Kidney epithelial cell (primary cell): ENCODE measurements at regions not wholly inside any gene's neighbourhood (a gene's known extent, or its start where the extent isn't known, plus 50 kb on each side); places are given as distances from the start of the nearest gene placed in this dataset.

Experiments
- DNase-seq: peaks from one replicate; pipeline ENCODE4 v3.0.0-alpha.2; 2010; ENCODE audit warnings: low read depth
- H3K27me3 ChIP-seq: 2 replicates; pipeline ENCODE4 v1.6.0; 2011; ENCODE audit warnings: low read length; ENCODE audit not compliant: control insufficient read depth, insufficient read depth
- H3K36me3 ChIP-seq: 2 replicates; pipeline ENCODE4 v1.5.1; 2011; ENCODE audit warnings: low read length; ENCODE audit not compliant: control insufficient read depth, insufficient read depth
- H3K4me3 ChIP-seq: 2 replicates; pipeline ENCODE4 v1.5.1; 2011; ENCODE audit warnings: low read depth, mild to moderate bottlenecking, control low read depth, low read length
- TF ChIP-seq, protein P1 (sequence below): IDR thresholded peaks from 2 replicates; pipeline ENCODE4 v1.5.1; 2011; ENCODE audit warnings: mild to moderate bottlenecking, moderate library complexity, low read length, control low read depth, inconsistent platforms; ENCODE audit not compliant: insufficient read depth, poor library complexity, severe bottlenecking

DNA sequence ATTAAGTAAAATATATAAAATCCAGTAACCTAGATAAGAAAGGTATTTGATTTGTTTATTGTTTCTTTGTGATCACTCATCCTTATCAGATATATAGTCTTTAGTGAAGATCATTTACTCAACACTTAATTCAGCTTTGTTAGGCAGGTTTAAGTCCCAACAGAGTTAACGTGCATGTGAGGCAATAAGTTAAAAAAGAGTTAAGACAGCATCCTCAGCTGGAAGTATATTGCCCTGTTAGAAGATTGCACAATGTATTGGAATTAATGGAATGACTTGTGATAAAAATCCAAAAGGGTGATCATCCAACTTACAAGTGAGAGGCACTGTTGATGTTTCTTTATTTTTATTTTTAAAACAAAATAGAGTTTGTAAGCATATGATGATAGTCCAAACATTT lies 1162.1 kb downstream of the RAPGEF2 start:
- TF ChIP-seq, protein P1, sequence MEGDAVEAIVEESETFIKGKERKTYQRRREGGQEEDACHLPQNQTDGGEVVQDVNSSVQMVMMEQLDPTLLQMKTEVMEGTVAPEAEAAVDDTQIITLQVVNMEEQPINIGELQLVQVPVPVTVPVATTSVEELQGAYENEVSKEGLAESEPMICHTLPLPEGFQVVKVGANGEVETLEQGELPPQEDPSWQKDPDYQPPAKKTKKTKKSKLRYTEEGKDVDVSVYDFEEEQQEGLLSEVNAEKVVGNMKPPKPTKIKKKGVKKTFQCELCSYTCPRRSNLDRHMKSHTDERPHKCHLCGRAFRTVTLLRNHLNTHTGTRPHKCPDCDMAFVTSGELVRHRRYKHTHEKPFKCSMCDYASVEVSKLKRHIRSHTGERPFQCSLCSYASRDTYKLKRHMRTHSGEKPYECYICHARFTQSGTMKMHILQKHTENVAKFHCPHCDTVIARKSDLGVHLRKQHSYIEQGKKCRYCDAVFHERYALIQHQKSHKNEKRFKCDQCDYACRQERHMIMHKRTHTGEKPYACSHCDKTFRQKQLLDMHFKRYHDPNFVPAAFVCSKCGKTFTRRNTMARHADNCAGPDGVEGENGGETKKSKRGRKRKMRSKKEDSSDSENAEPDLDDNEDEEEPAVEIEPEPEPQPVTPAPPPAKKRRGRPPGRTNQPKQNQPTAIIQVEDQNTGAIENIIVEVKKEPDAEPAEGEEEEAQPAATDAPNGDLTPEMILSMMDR, result no peak
- Histone ChIP-seq H3K4me3 (no peak overlapping the region), H3K36me3 (no peaks in the 10 kb centered on the region), H3K27me3 (no peaks in the 10 kb centered on the region)
- DNase-seq, result no peak

DNA sequence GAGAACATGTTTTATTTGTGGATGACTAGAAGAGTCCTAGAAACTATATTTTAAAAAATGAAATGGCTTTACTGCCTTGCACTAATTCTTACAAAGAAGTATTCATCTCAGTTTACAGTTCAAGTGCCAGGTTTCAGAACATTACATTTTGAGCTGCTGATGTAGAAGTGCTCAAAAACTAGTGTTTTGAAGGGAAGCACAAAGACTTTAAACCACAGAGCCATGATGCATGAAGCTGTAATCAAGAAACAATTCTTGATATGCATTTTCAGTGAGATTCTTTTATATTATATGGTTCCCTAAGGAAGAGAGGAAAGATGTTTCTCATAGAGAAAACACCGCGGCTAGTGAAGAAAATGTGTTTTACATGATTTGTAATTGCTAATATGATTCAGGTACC lies 1163.0 kb downstream of the RAPGEF2 start:
- Histone ChIP-seq H3K27me3 (no peaks in the 10 kb centered on the region), H3K36me3 (no peaks in the 10 kb centered on the region), H3K4me3 (no peak overlapping the region)
- DNase-seq, result no peak
- TF ChIP-seq, protein P1, result no peak

DNA sequence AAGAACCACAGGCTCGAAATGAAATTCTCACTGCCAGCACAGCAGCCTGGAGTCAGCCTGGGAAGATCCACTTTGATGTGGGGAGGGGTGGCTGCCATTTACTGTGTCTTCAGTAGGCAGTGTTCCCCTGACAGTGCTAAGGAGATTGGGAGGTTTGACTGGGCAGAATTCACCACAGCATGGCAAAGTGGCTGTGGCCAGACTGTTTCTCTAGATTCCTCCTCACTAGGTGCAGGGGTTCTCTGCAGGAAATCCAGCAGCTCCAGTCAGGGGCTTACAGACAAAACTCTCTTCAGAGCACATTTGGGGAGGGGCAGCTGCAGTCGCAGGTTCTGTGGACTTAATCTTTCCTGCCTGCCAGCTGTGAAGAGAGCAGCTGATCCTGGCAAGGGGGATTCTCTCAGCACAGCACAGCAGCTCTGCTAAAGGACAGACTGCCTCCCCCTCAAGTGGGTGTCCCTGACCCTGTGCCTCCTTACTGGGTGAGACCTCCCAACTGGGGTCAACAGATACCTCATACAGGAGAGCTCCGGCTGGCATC lies 1174.0 kb downstream of the RAPGEF2 start:
- DNase-seq, result no peak
- H3K4me3 ChIP-seq, result no peak overlapping the region
- no peaks in the 10 kb centered on the region for H3K36me3 ChIP-seq
- TF ChIP-seq, protein P1, result no peak
- no peaks in the 10 kb centered on the region for H3K27me3 ChIP-seq

DNA sequence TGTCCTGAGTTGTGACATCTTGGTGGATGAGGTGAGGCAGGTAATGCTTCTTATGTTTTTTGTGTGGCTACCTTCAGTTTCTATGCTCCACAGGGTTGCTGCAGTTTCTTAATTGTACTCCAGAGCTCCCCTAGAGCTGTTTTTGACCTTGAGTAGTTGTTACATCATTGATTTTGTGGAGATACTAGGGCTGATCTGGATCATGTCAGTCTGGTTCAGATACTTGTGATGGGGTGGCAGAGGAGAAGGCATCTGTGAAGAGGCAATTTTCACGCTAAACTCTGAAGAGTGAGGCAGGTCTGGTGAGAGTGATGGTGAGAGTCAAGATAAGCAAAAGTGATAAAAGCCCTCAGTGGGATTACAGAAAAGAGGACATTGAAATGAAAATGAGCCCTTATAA lies 1180.2 kb downstream of the RAPGEF2 start:
- no peak overlapping the region for H3K4me3 ChIP-seq
- H3K36me3 ChIP-seq, result no peaks in the 10 kb centered on the region
- DNase-seq, result no peak
- H3K27me3 ChIP-seq, result no peaks in the 10 kb centered on the region
- TF ChIP-seq, protein P1, result no peak

DNA sequence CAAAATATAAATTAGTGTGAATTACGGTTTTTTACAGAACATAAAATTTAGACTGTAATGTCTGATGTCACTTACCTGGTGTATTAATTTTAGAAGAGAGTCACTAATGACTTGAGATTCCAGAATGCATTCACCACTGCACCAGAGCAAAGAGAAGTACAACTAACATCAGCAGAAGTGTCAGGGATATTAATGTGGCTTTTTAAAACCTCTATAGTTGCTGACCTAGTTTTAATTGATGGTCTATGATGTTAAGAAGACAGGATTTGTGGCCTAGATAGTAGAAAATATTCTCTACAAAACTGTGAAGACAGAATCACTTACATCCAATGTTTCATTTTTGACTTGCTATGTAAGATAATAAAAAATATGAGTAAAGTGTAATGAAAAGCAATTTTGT lies 1181.6 kb downstream of the RAPGEF2 start:
- H3K27me3 ChIP-seq, result no peaks in the 10 kb centered on the region
- no peaks in the 10 kb centered on the region for H3K36me3 ChIP-seq
- no peak overlapping the region for H3K4me3 ChIP-seq
- TF ChIP-seq, protein P1, result no peak
- no peak for DNase-seq

DNA sequence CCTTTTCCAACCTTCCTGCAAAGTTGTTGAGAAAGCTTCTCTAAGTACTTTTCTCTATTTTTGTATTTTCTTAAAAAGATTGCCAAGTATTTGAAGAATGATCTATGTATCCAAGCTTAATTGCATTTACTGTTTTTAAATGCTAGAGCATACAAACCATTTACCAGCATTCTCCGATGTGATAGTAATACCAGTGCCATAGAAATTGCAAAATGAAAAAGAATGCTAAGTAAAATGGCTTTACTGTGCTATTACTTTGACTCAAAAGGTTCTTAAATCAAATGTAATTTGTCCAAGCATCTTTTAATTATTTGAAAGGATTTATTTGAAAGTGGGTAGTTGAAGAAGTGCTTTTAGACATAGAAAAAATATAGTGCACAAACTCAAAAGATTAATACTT lies 1183.2 kb downstream of the RAPGEF2 start:
- Histone ChIP-seq H3K27me3 (no peaks in the 10 kb centered on the region), H3K4me3 (no peak overlapping the region), H3K36me3 (no peaks in the 10 kb centered on the region)
- no peak for DNase-seq
- TF ChIP-seq, protein P1, result no peak
